Fibroblast of pulmonary artery (primary cell): ENCODE measurements at regions not wholly inside any gene's neighbourhood (a gene's known extent, or its start where the extent isn't known, plus 50 kb on each side); places are given as distances from the start of the nearest gene placed in this dataset.

Experiments used
- DNase-seq: peaks from one replicate; pipeline ENCODE4 v3.0.0-alpha.2; 2010; ENCODE audit warnings: low read depth
- H3K4me3 ChIP-seq: replicated peaks from 2 replicates; pipeline ENCODE4 v1.5.1; 2011; ENCODE audit warnings: low read depth, mild to moderate bottlenecking, control low read depth, low read length, moderate library complexity
- TF ChIP-seq, protein P1 (sequence below): IDR thresholded peaks from 2 replicates; pipeline ENCODE4 v1.5.1; 2011; ENCODE audit warnings: mild to moderate bottlenecking, control low read depth, low read length, inconsistent platforms; ENCODE audit errors: missing control alignments

DNA sequence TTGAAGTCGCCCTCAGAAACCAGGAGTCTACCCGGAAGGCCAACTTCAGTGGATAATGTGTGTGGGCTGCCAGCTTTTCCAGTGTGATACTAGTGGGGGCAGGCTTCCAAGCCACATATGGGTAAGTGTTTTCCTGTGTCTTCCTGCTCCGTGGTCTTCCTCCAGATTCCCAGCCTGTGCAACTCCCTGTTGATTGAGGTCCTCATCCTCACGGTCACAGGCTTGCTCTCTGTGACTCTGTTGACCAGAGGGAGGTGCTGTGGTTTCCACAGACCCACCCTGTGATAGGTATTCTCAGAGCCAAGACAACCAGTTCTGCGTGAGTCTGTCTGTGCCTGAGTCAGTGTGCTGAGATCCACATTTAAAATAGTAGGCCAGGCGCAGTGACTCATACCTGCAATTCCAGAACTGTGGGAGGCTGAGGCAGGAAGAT lies 388.0 kb upstream of the IRX2 start:
- no peak for DNase-seq
- H3K4me3 ChIP-seq = no peak overlapping the region
- TF ChIP-seq, protein P1, sequence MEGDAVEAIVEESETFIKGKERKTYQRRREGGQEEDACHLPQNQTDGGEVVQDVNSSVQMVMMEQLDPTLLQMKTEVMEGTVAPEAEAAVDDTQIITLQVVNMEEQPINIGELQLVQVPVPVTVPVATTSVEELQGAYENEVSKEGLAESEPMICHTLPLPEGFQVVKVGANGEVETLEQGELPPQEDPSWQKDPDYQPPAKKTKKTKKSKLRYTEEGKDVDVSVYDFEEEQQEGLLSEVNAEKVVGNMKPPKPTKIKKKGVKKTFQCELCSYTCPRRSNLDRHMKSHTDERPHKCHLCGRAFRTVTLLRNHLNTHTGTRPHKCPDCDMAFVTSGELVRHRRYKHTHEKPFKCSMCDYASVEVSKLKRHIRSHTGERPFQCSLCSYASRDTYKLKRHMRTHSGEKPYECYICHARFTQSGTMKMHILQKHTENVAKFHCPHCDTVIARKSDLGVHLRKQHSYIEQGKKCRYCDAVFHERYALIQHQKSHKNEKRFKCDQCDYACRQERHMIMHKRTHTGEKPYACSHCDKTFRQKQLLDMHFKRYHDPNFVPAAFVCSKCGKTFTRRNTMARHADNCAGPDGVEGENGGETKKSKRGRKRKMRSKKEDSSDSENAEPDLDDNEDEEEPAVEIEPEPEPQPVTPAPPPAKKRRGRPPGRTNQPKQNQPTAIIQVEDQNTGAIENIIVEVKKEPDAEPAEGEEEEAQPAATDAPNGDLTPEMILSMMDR = no peak

DNA sequence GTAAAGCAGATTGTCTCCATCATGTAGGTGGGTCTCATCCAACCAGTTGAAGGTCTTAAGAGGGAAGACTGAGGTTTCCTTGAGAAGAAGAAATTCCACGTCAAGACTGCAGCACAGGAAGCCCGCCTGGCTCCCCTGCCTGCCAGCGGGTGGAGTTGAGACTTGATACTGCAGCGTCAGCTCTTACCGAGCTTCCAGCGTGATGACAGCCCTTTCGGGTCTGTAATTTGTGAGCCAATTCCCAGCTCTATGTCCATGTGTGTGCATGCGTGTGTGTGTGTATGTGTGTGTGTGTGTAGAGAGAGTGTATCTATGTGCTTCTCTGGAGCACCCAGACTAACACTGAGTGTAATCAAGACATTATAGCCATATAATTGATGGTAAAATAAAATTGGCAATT lies 379.7 kb upstream of the IRX2 start:
- H3K4me3 ChIP-seq = no peak overlapping the region
- no peak for DNase-seq
- TF ChIP-seq, protein P1 = no peak

DNA sequence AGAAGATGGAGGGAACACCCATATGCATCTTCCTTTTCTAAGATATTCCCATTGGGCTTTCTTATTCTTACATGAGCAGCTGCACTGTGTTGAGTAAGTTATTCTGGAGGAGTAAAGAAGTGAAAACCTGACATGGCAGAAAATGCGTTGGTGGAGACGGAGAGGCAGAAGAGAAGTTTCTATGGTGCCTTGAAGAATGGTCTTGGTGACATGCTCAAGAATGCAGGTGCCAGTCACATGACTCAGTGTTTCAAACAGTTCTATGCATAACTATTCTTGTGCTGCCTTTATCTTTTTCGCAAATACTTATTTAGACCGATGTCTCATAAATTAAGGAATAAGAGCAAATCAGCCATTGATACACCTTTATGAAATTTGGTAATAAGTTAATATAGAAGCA lies 377.8 kb upstream of the IRX2 start:
- DNase-seq = no peak
- TF ChIP-seq, protein P1 = no peak
- no peak overlapping the region for H3K4me3 ChIP-seq

DNA sequence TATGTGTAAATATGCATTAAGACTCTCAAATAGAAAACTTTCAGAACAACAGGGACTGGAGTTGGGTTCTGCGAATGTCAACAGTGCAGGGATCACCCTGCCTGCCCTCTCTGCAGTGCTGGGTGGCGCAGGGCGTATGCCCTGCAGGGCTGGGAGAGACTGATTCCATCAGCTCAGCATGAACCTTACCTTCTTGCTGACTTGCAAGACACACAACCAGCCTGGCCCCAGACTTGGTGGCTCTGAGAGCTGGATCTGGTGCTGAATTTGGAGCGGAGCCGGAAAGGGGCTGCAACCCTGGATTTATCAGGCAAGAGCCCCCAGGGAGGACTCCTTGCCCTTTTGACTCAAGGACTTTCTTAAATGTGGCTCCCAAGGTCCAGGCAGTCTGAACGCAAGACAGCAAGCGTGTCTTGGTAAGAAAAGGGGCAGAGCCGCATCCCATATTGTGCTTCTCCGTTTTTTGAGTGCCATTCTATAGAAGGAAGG lies 376.0 kb upstream of the IRX2 start:
- TF ChIP-seq, protein P1 = no peak
- no peak for DNase-seq

DNA sequence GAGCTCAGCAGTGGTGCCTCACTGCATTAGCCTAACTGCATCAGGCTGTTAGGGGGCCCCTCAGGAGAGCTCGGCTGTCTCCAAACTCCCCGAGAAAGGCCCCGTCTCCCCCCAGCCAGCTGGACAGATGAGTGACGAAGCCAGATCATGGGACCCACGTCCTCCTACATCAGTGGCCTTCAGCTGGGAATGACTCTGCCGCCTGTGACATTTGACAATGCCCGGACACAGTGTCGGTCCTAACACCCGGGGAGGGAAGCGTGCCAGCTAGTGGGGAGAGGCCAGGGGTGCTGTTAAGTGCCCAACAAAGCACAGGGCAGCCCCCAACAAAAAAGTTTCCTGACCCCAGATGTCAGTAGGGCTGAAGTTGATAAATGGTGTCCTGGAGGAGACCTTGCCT lies 375.2 kb upstream of the IRX2 start:
- TF ChIP-seq, protein P1 = no peak
- DNase-seq = no peak
- no peak overlapping the region for H3K4me3 ChIP-seq

More for the DNA sequence above, 376.0 kb upstream of the IRX2 start:
- no peak overlapping the region for H3K4me3 ChIP-seq

DNA sequence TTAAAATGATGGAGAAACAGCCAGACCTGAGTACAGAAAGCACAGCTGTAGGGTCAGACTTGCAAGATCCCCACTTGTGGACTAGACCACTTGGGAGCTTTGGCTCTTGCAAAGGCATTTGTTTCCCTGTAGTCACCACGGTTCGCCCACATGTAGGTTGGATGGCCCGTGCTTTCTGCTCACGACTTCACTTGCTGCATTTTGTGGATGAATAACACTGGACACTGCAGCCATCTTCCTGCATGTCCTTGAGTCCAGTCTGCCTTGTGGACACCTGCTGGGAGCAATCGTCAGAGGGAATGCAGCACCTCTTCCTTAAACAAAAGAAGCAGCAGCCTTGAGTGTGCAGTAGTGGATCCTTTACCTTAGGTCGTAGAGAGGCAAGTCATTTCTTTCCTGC lies 372.9 kb upstream of the IRX2 start:
- no peak overlapping the region for H3K4me3 ChIP-seq
- DNase-seq = no peak
- TF ChIP-seq, protein P1 = no peak

DNA sequence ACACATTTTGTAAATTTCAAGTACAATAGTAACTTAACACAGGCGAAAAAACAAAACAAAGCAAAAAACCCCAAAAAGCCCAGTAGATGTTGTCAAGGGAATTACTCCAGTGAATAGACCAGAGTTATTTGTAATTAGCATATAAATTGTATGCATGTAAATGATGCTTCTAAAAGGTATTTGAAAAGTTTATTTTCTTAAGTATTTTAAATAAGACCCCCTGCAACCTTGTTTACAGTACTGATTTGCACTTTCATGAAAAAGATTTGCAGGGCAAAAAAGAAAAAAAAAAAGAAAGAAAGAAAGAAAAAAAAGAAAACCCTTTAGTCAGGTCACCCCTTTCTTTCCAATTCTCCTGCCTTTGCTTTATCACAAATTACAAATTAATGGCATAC lies 372.3 kb upstream of the IRX2 start:
- TF ChIP-seq, protein P1 = no peak
- H3K4me3 ChIP-seq = no peak overlapping the region
- no peak for DNase-seq
